ENCODE measurements at regions not wholly inside any gene's neighbourhood (a gene's known extent, or its start where the extent isn't known, plus 50 kb on each side); places are given as distances from the start of the nearest gene placed in this dataset.

DNA sequence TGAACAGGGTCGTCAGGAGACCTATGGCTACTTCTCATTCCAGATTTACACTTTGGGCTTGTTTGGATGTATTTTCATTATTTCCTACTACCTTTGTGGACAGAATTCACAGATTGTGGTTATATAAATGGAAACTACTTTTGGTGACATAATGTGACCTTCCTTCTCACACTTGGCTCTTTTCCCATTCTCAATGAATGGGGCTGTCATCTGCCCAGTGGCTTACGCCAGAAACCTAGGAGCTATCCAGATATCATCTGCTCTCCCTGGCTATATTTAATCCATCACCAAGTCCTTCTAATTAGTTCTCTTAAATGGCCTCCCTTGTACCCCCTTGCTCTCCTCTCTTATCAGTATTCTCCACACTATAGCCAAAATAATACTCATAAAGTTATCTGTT is 1606.8 kb downstream of the KHDRBS2 start:
- Histone ChIP-seq H3K4me1 (ENCODE audit: control insufficient read depth in 2 of 2, insufficient read depth in 1 of 2, low read depth in 1 of 2, low read length in 2 of 2) (no peaks in the 10 kb centered on the region), H3K4ac (ENCODE audit: low read length) (no peak overlapping the region), H2BK120ac (ENCODE audit: low read depth, low read length) (no peak overlapping the region), H2BK12ac (ENCODE audit: low read length) (no peak overlapping the region), H3K4me3 (ENCODE audit: low read length in 2 of 2) (no peak overlapping the region), H3K27ac (replicated peaks; ENCODE audit: low read length) (no peak overlapping the region), H3K4me2 (ENCODE audit: insufficient read depth, low read length, poor library complexity, severe bottlenecking) (no peak overlapping the region), H3K14ac (ENCODE audit: low read length) (no peak overlapping the region), H2BK5ac (ENCODE audit: low read length) (no peak overlapping the region), H3K9me3 (replicated peaks in 1 of 2; ENCODE audit: control insufficient read depth in 2 of 2, insufficient read depth in 1 of 2, low read depth in 1 of 2, low read length in 2 of 2) (peaks cover 0 to under 1% of the 10 kb centered on the region in 2 donors), H4K8ac (ENCODE audit: low read depth, low read length) (no peak overlapping the region), H2BK15ac (ENCODE audit: low read length) (no peak overlapping the region), H3K79me1 (ENCODE audit: low read depth, low read length) (no peaks in the 10 kb centered on the region), H3K27me3 (ENCODE audit: control insufficient read depth in 3 of 3, insufficient read depth in 3 of 3, low read depth in 1 of 3, low read length in 3 of 3) (no peaks in the 10 kb centered on the region), H3K23ac (ENCODE audit: low read depth, low read length, poor library complexity) (no peak overlapping the region), H3K18ac (ENCODE audit: low read length) (no peak overlapping the region), H4K91ac (ENCODE audit: low read depth, low read length, poor library complexity) (no peak overlapping the region), H3K9ac (ENCODE audit: low read depth, low read length, poor library complexity) (no peak overlapping the region), H3K36me3 (replicated peaks in 1 of 2; ENCODE audit: control insufficient read depth in 2 of 2, insufficient read depth in 2 of 2, low read length in 2 of 2) (no peaks in the 10 kb centered on the region), H2AFZ (ENCODE audit: low read length) (no peak overlapping the region), H2AK5ac (ENCODE audit: low read depth, low read length) (no peak overlapping the region)
- WGBS, 2 donors (ENCODE audit: extremely low coverage in 2 of 2, insufficient read length in 2 of 2, insufficient replicate concordance in 1 of 2) = no CpG with 5 or more reads among the region's 2 CpGs
- DNase-seq (ENCODE audit: low spot score) = no peak

DNA sequence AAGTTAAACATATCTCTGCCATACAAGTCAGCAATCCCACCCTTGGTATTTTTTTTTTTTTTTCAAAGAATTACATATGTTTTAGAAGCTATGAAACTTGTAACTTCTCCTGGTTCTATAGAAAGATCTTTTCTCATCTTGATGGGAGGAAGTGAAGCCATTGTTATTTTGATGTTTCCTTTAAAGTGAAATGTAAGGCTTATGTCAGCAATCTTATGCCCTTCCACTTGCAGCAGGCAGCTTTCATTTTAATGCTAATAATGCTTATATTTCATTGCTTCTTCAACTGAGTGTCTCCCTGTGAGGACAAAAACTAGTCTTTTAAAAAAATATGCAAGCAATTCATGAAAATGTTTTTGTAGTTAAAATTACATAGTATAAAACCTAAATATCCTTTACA is 1614.7 kb downstream of the KHDRBS2 start:
- H4K8ac ChIP-seq (ENCODE audit: low read depth, low read length) = no peak overlapping the region
- H3K4ac ChIP-seq (ENCODE audit: low read length) = no peak overlapping the region
- no peak overlapping the region for H3K4me2 ChIP-seq (ENCODE audit: insufficient read depth, low read length, poor library complexity, severe bottlenecking)
- no peaks in the 10 kb centered on the region for H3K36me3 ChIP-seq (replicated peaks in 1 of 2; ENCODE audit: control insufficient read depth in 2 of 2, insufficient read depth in 2 of 2, low read length in 2 of 2)
- H3K9me3 ChIP-seq (replicated peaks in 1 of 2; ENCODE audit: control insufficient read depth in 2 of 2, insufficient read depth in 1 of 2, low read depth in 1 of 2, low read length in 2 of 2) = peaks cover 0 to 2% of the 10 kb centered on the region in 2 donors
- H3K9ac ChIP-seq (ENCODE audit: low read depth, low read length, poor library complexity) = no peak overlapping the region
- no peak overlapping the region for H2BK120ac ChIP-seq (ENCODE audit: low read depth, low read length)
- no peak overlapping the region for H4K91ac ChIP-seq (ENCODE audit: low read depth, low read length, poor library complexity)
- no peak overlapping the region for H3K18ac ChIP-seq (ENCODE audit: low read length)
- H2BK15ac ChIP-seq (ENCODE audit: low read length) = no peak overlapping the region
- H3K14ac ChIP-seq (ENCODE audit: low read length) = no peak overlapping the region
- H2BK5ac ChIP-seq (ENCODE audit: low read length) = no peak overlapping the region
- no peak overlapping the region for H2AFZ ChIP-seq (ENCODE audit: low read length)
- H3K27ac ChIP-seq (replicated peaks; ENCODE audit: low read length) = no peak overlapping the region
- no peak for DNase-seq (ENCODE audit: low spot score)
- H3K4me1 ChIP-seq (ENCODE audit: control insufficient read depth in 2 of 2, insufficient read depth in 1 of 2, low read depth in 1 of 2, low read length in 2 of 2) = no peaks in the 10 kb centered on the region
- H3K27me3 ChIP-seq (ENCODE audit: control insufficient read depth in 3 of 3, insufficient read depth in 3 of 3, low read depth in 1 of 3, low read length in 3 of 3) = no peaks in the 10 kb centered on the region
- H3K23ac ChIP-seq (ENCODE audit: low read depth, low read length, poor library complexity) = no peak overlapping the region
- H2BK12ac ChIP-seq (ENCODE audit: low read length) = no peak overlapping the region
- no peak overlapping the region for H2AK5ac ChIP-seq (ENCODE audit: low read depth, low read length)
- H3K79me1 ChIP-seq (ENCODE audit: low read depth, low read length) = no peaks in the 10 kb centered on the region
- no peak overlapping the region for H3K4me3 ChIP-seq (ENCODE audit: low read length in 2 of 2)

DNA sequence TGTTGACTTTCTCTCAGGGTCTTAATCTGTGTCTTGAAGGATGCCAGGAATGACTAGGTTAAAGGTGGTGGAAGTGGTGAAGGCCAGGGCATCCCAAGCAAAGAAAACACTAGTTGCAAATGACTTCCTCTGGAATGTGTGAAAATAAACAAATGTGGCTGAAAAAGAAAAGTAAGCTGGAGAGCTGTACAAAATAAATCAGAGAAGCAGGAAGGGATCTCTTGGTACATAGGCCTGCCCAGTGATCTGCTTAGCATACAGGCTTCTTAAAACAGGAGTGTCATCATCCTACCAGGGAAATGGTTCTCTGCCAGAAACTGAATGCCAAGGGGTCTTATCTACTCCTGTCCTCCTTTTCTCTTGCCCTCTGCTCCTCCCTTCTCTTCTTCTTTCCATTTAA is 1616.0 kb downstream of the KHDRBS2 start:
- Histone ChIP-seq H2BK15ac (ENCODE audit: low read length) (no peak overlapping the region), H3K9ac (ENCODE audit: low read depth, low read length, poor library complexity) (no peak overlapping the region), H3K14ac (ENCODE audit: low read length) (no peak overlapping the region), H4K91ac (ENCODE audit: low read depth, low read length, poor library complexity) (no peak overlapping the region), H3K4ac (ENCODE audit: low read length) (no peak overlapping the region), H3K27me3 (ENCODE audit: control insufficient read depth in 3 of 3, insufficient read depth in 3 of 3, low read depth in 1 of 3, low read length in 3 of 3) (no peaks in the 10 kb centered on the region), H4K8ac (ENCODE audit: low read depth, low read length) (no peak overlapping the region), H3K18ac (ENCODE audit: low read length) (no peak overlapping the region), H3K4me3 (ENCODE audit: low read length in 2 of 2) (no peak overlapping the region), H3K23ac (ENCODE audit: low read depth, low read length, poor library complexity) (no peak overlapping the region), H2BK5ac (ENCODE audit: low read length) (no peak overlapping the region), H3K36me3 (replicated peaks in 1 of 2; ENCODE audit: control insufficient read depth in 2 of 2, insufficient read depth in 2 of 2, low read length in 2 of 2) (no peaks in the 10 kb centered on the region), H2AFZ (ENCODE audit: low read length) (no peak overlapping the region), H3K4me1 (ENCODE audit: control insufficient read depth in 2 of 2, insufficient read depth in 1 of 2, low read depth in 1 of 2, low read length in 2 of 2) (no peaks in the 10 kb centered on the region), H3K79me1 (ENCODE audit: low read depth, low read length) (no peaks in the 10 kb centered on the region), H2AK5ac (ENCODE audit: low read depth, low read length) (no peak overlapping the region), H3K9me3 (replicated peaks in 1 of 2; ENCODE audit: control insufficient read depth in 2 of 2, insufficient read depth in 1 of 2, low read depth in 1 of 2, low read length in 2 of 2) (peaks cover 0 to 2% of the 10 kb centered on the region in 2 donors), H3K27ac (replicated peaks; ENCODE audit: low read length) (no peak overlapping the region), H3K4me2 (ENCODE audit: insufficient read depth, low read length, poor library complexity, severe bottlenecking) (no peak overlapping the region), H2BK12ac (ENCODE audit: low read length) (no peak overlapping the region), H2BK120ac (ENCODE audit: low read depth, low read length) (no peak overlapping the region)
- no peak for DNase-seq (ENCODE audit: low spot score)

DNA sequence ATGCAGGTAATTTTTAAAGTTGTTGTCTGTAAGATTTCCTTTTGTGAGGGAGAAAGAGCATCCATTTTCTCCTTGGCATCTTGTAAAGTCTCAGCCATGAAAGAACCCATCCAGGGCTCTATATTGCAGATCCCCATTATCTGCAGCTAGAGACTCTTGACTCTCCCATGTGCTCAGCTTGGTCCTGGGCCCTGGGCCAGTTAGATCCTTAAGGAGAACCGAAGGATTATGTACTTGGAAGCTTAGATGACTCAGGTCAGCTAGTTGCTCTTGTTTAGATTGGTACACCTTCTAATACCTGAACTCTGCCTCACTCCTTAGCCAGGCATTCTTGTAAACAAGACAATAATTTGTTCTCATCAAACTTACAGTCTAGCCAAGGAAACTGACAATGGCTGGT is 1617.6 kb downstream of the KHDRBS2 start:
- no peak overlapping the region for H4K91ac ChIP-seq (ENCODE audit: low read depth, low read length, poor library complexity)
- no peak overlapping the region for H3K4ac ChIP-seq (ENCODE audit: low read length)
- H3K4me3 ChIP-seq (ENCODE audit: low read length in 2 of 2) = no peak overlapping the region
- no peak for DNase-seq (ENCODE audit: low spot score)
- H2AFZ ChIP-seq (ENCODE audit: low read length) = no peak overlapping the region
- H3K27ac ChIP-seq (replicated peaks; ENCODE audit: low read length) = no peak overlapping the region
- H3K23ac ChIP-seq (ENCODE audit: low read depth, low read length, poor library complexity) = no peak overlapping the region
- no peak overlapping the region for H2BK12ac ChIP-seq (ENCODE audit: low read length)
- no peak overlapping the region for H2BK120ac ChIP-seq (ENCODE audit: low read depth, low read length)
- H3K18ac ChIP-seq (ENCODE audit: low read length) = no peak overlapping the region
- H2AK5ac ChIP-seq (ENCODE audit: low read depth, low read length) = no peak overlapping the region
- H4K8ac ChIP-seq (ENCODE audit: low read depth, low read length) = no peak overlapping the region
- H3K4me1 ChIP-seq (ENCODE audit: control insufficient read depth in 2 of 2, insufficient read depth in 1 of 2, low read depth in 1 of 2, low read length in 2 of 2) = no peaks in the 10 kb centered on the region
- no peaks in the 10 kb centered on the region for H3K9me3 ChIP-seq (replicated peaks in 1 of 2; ENCODE audit: control insufficient read depth in 2 of 2, insufficient read depth in 1 of 2, low read depth in 1 of 2, low read length in 2 of 2)
- WGBS, 2 donors (ENCODE audit: extremely low coverage in 2 of 2, insufficient read length in 2 of 2, insufficient replicate concordance in 1 of 2) = no CpG with 5 or more reads among the region's 1 CpG
- H2BK5ac ChIP-seq (ENCODE audit: low read length) = no peak overlapping the region
- H2BK15ac ChIP-seq (ENCODE audit: low read length) = no peak overlapping the region
- H3K36me3 ChIP-seq (replicated peaks in 1 of 2; ENCODE audit: control insufficient read depth in 2 of 2, insufficient read depth in 2 of 2, low read length in 2 of 2) = no peaks in the 10 kb centered on the region
- H3K14ac ChIP-seq (ENCODE audit: low read length) = no peak overlapping the region
- no peaks in the 10 kb centered on the region for H3K79me1 ChIP-seq (ENCODE audit: low read depth, low read length)
- H3K9ac ChIP-seq (ENCODE audit: low read depth, low read length, poor library complexity) = no peak overlapping the region
- no peaks in the 10 kb centered on the region for H3K27me3 ChIP-seq (ENCODE audit: control insufficient read depth in 3 of 3, insufficient read depth in 3 of 3, low read depth in 1 of 3, low read length in 3 of 3)
- no peak overlapping the region for H3K4me2 ChIP-seq (ENCODE audit: insufficient read depth, low read length, poor library complexity, severe bottlenecking)

Data from neuronal stem cell (in vitro differentiated cells).